GM13976 (cell line): ENCODE measurements at regions not wholly inside any gene's neighbourhood (a gene's known extent, or its start where the extent isn't known, plus 50 kb on each side); places are given as distances from the start of the nearest gene placed in this dataset.

Experiments used
- DNase-seq: peaks from one replicate; pipeline ENCODE4 v3.0.0; 2012; ENCODE audit warnings: low spot score
- in situ Hi-C: fragments of 300-500 bp; cut with MboI; formaldehyde crosslinking; loops from one replicate; pipeline ENCODE4 v1.12.0; 2022; ENCODE audit warnings: low sequenced_read_pairs, mixed read lengths, inconsistent platforms; ENCODE audit not compliant: unreplicated experiment
- TF ChIP-seq, protein P1 (sequence below): IDR thresholded peaks from 2 replicates; pipeline ENCODE4 v1.5.1; 2012; ENCODE audit warnings: borderline replicate concordance, mild to moderate bottlenecking; ENCODE audit not compliant: insufficient read depth; ENCODE audit errors: extremely low read depth, missing control alignments, control extremely low read depth

DNA sequence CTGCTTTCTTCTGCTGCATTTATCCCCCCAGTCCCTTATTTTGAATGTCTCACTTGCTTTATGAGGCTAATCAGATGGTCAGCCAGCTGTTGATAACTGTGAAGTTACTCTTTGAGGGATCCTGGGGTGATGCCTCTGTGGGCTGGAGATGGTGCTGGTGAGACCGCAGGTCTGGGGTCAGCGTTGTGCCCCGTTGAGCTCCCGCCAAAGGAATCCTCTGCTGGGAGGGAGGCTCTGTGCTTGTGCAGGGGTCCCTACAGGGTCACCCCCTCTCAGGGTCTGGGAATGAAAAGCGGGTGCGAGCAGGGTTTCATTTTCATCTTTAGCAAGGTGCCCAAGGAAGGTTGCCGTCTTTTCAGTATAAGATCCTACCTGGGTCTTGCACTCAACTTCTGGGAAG lies 161.2 kb upstream of the RTL1 start:
- no peak for DNase-seq
- TF ChIP-seq, protein P1, sequence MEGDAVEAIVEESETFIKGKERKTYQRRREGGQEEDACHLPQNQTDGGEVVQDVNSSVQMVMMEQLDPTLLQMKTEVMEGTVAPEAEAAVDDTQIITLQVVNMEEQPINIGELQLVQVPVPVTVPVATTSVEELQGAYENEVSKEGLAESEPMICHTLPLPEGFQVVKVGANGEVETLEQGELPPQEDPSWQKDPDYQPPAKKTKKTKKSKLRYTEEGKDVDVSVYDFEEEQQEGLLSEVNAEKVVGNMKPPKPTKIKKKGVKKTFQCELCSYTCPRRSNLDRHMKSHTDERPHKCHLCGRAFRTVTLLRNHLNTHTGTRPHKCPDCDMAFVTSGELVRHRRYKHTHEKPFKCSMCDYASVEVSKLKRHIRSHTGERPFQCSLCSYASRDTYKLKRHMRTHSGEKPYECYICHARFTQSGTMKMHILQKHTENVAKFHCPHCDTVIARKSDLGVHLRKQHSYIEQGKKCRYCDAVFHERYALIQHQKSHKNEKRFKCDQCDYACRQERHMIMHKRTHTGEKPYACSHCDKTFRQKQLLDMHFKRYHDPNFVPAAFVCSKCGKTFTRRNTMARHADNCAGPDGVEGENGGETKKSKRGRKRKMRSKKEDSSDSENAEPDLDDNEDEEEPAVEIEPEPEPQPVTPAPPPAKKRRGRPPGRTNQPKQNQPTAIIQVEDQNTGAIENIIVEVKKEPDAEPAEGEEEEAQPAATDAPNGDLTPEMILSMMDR: no peak

DNA sequence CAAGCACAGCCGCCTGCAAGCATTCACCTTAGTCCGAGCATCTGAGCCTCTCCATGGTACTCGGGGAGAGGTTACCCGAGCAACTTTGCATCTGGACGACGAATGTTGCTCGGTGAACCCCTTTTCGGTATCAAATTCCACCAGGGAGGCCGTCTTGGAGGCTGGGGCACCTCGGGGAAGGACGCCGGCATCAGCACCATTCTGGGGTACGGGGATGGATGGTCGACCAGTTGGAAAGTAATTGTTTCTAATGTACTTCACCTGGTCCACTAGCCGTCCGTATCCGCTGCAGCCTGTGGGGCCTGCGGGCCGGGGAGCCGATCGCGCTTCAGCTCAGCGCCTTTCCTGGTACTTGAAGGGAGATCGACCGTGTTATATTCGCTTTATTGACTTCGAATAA lies 161.7 kb upstream of the RTL1 start:
- in situ Hi-C loops: no loop called here
- TF ChIP-seq, protein P1: no peak
- DNase-seq: no peak

More for the DNA sequence above, 161.2 kb upstream of the RTL1 start:
- in situ Hi-C loops: no loop called here

DNA sequence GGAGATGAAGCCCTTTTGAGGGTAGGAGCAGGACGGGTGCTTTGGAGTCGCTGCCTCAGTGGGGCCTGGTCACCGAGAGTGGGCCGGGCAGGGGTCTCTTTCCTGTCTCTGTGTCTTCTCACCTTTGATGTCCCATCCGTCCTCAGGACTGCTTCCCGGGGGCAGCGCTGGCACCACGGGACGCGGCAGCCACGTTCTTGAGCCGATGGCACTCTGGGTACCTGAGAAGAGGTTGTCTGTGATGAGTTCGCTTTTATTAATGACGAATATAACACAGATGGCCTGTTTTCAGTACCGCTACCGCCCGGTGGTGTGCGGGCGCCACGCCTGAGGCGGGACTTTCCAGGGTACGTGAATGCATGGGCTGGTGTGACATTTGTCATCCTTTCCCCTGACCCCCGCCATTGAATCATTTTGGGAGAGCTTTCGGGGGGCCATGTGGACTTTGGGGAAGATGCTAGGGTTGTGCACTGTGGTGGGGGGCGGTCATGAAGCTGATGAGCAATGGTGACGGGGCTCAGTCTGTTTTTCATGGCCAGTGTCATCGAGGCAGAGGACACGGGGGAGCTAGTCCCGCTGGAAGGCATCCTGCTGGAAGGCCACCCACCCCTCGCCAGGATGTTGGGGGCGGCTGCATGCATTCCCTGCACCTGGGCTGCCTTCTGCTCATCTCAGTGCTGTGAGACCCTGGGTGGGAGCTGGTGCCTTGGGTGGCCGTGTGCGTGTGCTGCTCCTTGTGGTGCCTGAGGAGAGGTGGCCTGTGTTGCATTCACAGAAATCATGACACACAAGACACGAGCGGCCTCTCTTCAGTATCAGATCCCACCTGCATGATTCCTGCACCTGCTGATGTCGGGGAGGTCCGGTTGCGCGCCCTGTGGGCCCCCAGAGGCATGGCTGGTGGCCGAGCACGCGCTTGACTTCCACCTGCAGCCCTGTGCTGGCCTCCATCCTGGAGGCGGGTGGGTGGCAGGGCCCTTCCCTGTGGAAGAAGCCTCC lies 162.5 kb upstream of the RTL1 start:
- DNase-seq: no peak
- TF ChIP-seq, protein P1: no peak
- in situ Hi-C loops: no loop called here

- in situ Hi-C loops: no loop called here
- TF ChIP-seq, protein P1: no peak
- no peak for DNase-seq
These were observed 163.4 kb upstream of the RTL1 start for GRCh38 chr14:101066826-101067510.

DNA sequence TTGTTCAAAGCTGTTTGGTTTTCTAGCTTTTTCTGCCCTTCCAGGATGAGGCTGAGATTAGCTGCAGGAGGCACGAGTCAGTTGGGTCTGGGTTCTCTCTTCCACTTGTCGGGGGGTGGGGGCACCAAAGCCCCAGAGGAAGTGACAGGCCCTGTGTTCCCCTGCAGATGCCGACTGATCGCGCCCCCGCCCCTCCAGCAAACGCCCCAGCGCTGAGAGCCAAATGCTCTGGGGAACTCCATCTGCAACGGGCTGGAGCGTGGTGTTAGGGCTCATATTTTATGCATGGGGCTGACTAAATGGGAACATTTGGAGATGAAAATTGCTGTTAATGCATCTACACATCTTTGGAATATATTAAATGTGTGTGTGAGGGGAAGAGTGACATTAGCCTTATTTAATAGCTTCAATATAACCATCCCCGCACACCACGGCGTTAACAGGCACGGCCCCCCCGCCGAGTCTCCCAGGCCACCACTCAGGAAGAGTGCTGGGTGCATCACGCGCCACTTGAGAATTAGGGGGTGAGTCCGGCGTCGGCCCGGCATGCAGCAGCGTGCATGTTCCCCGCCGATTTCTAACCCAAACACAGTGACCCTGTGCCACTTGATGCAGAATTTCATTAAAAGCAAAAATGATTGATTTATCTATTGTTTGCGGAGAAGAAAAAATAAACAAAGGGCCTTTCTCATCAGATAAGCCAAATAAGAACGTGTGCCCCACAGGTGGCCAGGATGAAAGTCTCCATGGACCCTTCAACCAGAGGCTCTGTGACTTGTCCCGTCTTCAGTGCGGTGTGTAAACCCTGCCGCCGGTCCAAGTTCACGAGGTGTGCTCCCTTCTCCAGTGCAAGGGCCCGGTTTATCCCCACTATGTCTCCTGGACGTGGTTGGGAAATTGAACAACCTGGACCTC lies 165.0 kb upstream of the RTL1 start:
- in situ Hi-C loops: no loop called here
- TF ChIP-seq, protein P1: no peak
- no peak for DNase-seq

DNA sequence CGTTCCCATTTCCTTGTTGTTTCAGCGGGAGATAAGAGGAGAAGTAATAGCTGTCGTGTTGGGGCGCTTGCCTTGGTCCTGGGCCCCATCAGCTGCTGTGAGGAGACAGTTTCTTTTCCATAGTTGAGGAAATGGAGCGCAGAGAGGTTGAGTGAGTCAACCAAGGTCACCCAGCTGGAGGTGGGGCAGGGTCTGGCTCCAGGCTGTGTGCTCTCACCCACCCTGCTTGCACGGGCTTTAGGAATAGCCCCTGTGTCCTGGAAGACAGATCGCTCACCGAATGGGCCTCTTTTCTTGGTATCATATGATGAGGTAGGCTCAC lies 165.7 kb upstream of the RTL1 start:
- in situ Hi-C loops: no loop called here
- no peak for DNase-seq
- TF ChIP-seq, protein P1: no peak
